ENCODE measurements at regions not wholly inside any gene's neighbourhood (a gene's known extent, or its start where the extent isn't known, plus 50 kb on each side); places are given as distances from the start of the nearest gene placed in this dataset.

- TF ChIP-seq ZNF274 (IDR thresholded peaks at IDR 0.05; ENCODE audit: insufficient read depth, insufficient read length): no peak
- TF ChIP-seq NBN (IDR thresholded peaks at IDR 0.05): no peak
Measured at GRCh38 chr16:62676306-62676705, 640.1 kb upstream of the CDH8 start (continued).

- BruUV-seq (replicated peaks): no TSS peak
- POLR2A ChIA-PET: no interaction called here
- Histone ChIP-seq H3K36me3 (ENCODE audit: control insufficient read depth in 2 of 2, insufficient read depth in 2 of 2, low read length in 1 of 2) (no peaks in the 10 kb centered on the region), H3K27me3 (replicated peaks in 1 of 2; ENCODE audit: control insufficient read depth in 2 of 2, insufficient read depth in 2 of 2, low read length in 1 of 2) (no peaks in the 10 kb centered on the region), H2AFZ (ENCODE audit: control insufficient read depth, low read depth, low read length) (no peak overlapping the region), H4K20me1 (ENCODE audit: control insufficient read depth, insufficient read depth) (no peaks in the 10 kb centered on the region), H3K27ac (ENCODE audit: control insufficient read depth, insufficient read depth) (no peak overlapping the region), H3K9me3 (replicated peaks; ENCODE audit: control insufficient read depth, insufficient read depth, low read length) (no peaks in the 10 kb centered on the region; the same call in 2 of the 3 replicates), H3K4me3 (no peak overlapping the region), H3K9ac (ENCODE audit: control insufficient read depth, insufficient read depth, low read length) (no peak overlapping the region), H3K4me2 (ENCODE audit: control insufficient read depth, insufficient read depth) (no peak overlapping the region), H3K4me1 (ENCODE audit: control insufficient read depth, insufficient read depth, low read length) (no peaks in the 10 kb centered on the region), H3K79me2 (ENCODE audit: control insufficient read depth, insufficient read depth, low read length) (no peaks in the 10 kb centered on the region)
- intact Hi-C loops (cut with micrococcal nuclease; ENCODE audit: unreplicated experiment): no loop called here
- FAIRE-seq: no peak
- SMC1A ChIA-PET (ENCODE audit: uncharacterized antibody, unreplicated experiment): interaction anchor here (1.5 kb wide), 1 partner anchor 25 kb away, joined by 4 read pairs; no protein-coding TSS in a partner anchor
- ATAC-seq: no peak
- RAD21 ChIA-PET (ENCODE audit: unreplicated experiment): no interaction called here
- no peak for TF ChIP-seq RCOR1 (conservative IDR thresholded peaks at IDR 0.05; ENCODE audit: low read depth, low read length)
- DNase-seq (ENCODE audit: low read depth, low spot score): no peak
- WGBS (ENCODE audit: insufficient coverage, insufficient replicate concordance, low lambda C conversion rate, missing lambda C conversion rate): 0% methylated on average over 1 of the region's 1 CpG
- CTCF ChIA-PET: no interaction called here
- in situ Hi-C loops (cut with MboI): no loop called here
Measured at GRCh38 chr16:62665269-62665668, 629.0 kb upstream of the CDH8 start.

DNA sequence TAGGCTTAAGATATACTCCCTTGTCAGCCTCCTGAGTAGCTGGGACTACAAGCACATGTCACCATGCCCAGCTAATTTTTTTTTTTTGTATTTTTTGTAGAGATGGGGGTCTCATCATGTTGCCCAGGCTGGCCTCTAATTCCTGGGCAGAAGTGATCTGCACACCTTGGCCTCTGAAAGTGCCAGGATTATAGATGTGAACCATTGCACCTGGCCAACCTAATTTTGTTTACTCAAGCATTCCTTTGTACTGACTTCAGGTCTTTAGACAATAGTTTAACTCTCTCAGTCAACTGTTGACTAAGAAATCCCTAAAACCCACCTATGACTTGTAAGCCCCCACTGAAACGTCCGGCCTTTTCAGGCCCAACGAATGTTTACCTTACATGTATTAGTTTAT is 628.3 kb upstream of the CDH8 start:
- no peak overlapping the region for H3K9ac ChIP-seq (ENCODE audit: control insufficient read depth, insufficient read depth, low read length)
- H3K79me2 ChIP-seq (ENCODE audit: control insufficient read depth, insufficient read depth, low read length): no peaks in the 10 kb centered on the region
- H3K36me3 ChIP-seq (ENCODE audit: control insufficient read depth in 2 of 2, insufficient read depth in 2 of 2, low read length in 1 of 2): no peaks in the 10 kb centered on the region
- FAIRE-seq (no peak), ATAC-seq (no peak), DNase-seq (ENCODE audit: low read depth, low spot score) (no peak)
- H3K4me1 ChIP-seq (ENCODE audit: control insufficient read depth, insufficient read depth, low read length): no peaks in the 10 kb centered on the region
- H3K27me3 ChIP-seq (replicated peaks in 1 of 2; ENCODE audit: control insufficient read depth in 2 of 2, insufficient read depth in 2 of 2, low read length in 1 of 2): no peaks in the 10 kb centered on the region
- in situ Hi-C loops (cut with MboI): no loop called here
- no peaks in the 10 kb centered on the region; the same call in 2 of the 3 replicates for H3K9me3 ChIP-seq (replicated peaks; ENCODE audit: control insufficient read depth, insufficient read depth, low read length)
- H2AFZ ChIP-seq (ENCODE audit: control insufficient read depth, low read depth, low read length): no peak overlapping the region
- WGBS (ENCODE audit: insufficient coverage, insufficient replicate concordance, low lambda C conversion rate, missing lambda C conversion rate): 18% methylated on average over 3 of the region's 3 CpGs
- intact Hi-C loops (cut with micrococcal nuclease; ENCODE audit: unreplicated experiment): no loop called here
- H3K4me3 ChIP-seq: no peak overlapping the region
- H3K4me2 ChIP-seq (ENCODE audit: control insufficient read depth, insufficient read depth): no peak overlapping the region
- CTCF ChIA-PET: no interaction called here
- no peak overlapping the region for H3K27ac ChIP-seq (ENCODE audit: control insufficient read depth, insufficient read depth)
- RAD21 ChIA-PET (ENCODE audit: unreplicated experiment): no interaction called here
- SMC1A ChIA-PET (ENCODE audit: uncharacterized antibody, unreplicated experiment): interaction anchor here (0.6 to 1.5 kb wide), 2 partner anchors 24 to 471 kb away, joined by 3 to 4 read pairs; no protein-coding TSS in a partner anchor
- BruUV-seq (replicated peaks): no TSS peak
- H4K20me1 ChIP-seq (ENCODE audit: control insufficient read depth, insufficient read depth): no peaks in the 10 kb centered on the region
- POLR2A ChIA-PET: no interaction called here
- TF ChIP-seq, protein P1, sequence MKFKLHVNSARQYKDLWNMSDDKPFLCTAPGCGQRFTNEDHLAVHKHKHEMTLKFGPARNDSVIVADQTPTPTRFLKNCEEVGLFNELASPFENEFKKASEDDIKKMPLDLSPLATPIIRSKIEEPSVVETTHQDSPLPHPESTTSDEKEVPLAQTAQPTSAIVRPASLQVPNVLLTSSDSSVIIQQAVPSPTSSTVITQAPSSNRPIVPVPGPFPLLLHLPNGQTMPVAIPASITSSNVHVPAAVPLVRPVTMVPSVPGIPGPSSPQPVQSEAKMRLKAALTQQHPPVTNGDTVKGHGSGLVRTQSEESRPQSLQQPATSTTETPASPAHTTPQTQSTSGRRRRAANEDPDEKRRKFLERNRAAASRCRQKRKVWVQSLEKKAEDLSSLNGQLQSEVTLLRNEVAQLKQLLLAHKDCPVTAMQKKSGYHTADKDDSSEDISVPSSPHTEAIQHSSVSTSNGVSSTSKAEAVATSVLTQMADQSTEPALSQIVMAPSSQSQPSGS (IDR thresholded peaks at IDR 0.05; ENCODE audit: low read length): no peak
- no peak for TF ChIP-seq MXI1 (IDR thresholded peaks at IDR 0.05; ENCODE audit: low read depth, low read length)
- TF ChIP-seq, protein P2, sequence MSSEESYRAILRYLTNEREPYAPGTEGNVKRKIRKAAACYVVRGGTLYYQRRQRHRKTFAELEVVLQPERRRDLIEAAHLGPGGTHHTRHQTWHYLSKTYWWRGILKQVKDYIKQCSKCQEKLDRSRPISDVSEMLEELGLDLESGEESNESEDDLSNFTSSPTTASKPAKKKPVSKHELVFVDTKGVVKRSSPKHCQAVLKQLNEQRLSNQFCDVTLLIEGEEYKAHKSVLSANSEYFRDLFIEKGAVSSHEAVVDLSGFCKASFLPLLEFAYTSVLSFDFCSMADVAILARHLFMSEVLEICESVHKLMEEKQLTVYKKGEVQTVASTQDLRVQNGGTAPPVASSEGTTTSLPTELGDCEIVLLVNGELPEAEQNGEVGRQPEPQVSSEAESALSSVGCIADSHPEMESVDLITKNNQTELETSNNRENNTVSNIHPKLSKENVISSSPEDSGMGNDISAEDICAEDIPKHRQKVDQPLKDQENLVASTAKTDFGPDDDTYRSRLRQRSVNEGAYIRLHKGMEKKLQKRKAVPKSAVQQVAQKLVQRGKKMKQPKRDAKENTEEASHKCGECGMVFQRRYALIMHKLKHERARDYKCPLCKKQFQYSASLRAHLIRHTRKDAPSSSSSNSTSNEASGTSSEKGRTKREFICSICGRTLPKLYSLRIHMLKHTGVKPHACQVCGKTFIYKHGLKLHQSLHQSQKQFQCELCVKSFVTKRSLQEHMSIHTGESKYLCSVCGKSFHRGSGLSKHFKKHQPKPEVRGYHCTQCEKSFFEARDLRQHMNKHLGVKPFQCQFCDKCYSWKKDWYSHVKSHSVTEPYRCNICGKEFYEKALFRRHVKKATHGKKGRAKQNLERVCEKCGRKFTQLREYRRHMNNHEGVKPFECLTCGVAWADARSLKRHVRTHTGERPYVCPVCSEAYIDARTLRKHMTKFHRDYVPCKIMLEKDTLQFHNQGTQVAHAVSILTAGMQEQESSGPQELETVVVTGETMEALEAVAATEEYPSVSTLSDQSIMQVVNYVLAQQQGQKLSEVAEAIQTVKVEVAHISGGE (CRISPR knock-in tag; IDR thresholded peaks at IDR 0.05): no peak
- no peak for TF ChIP-seq PKNOX1 (IDR thresholded peaks at IDR 0.05)
- TF ChIP-seq ESRRA (IDR thresholded peaks at IDR 0.05; ENCODE audit: low read length): no peak
